IPS-NIHi11 (cell line): ENCODE measurements at regions not wholly inside any gene's neighbourhood (a gene's known extent, or its start where the extent isn't known, plus 50 kb on each side); places are given as distances from the start of the nearest gene placed in this dataset.

Experiments used
- DNase-seq: peaks from one replicate; pipeline ENCODE4 v3.0.0; 2012; ENCODE audit warnings: mixed read lengths, low spot score

- no peak for DNase-seq
These were observed 230.2 kb downstream of the IRX1 start for GRCh38 chr5:3825531-3826451.

GRCh38 chr5:3827624-3828023 is 232.0 kb downstream of the IRX1 start:
- DNase-seq = no peak

- DNase-seq = peak; percentile 27
These were observed 233.1 kb downstream of the IRX1 start for GRCh38 chr5:3828761-3829160.

- DNase-seq = no peak
These were observed 237.9 kb downstream of the IRX1 start for GRCh38 chr5:3833566-3833965.

GRCh38 chr5:3835811-3836210 is 240.2 kb downstream of the IRX1 start:
- DNase-seq = no peak

- DNase-seq = no peak
These were observed 240.9 kb downstream of the IRX1 start for GRCh38 chr5:3836528-3836927.

GRCh38 chr5:3837506-3837905 is 241.9 kb downstream of the IRX1 start:
- DNase-seq = no peak

GRCh38 chr5:3839151-3839550 is 243.5 kb downstream of the IRX1 start:
- DNase-seq = no peak

GRCh38 chr5:3842591-3842990 is 247.0 kb downstream of the IRX1 start:
- no peak for DNase-seq

- no peak for DNase-seq
These were observed 248.1 kb downstream of the IRX1 start for GRCh38 chr5:3843706-3844105.

GRCh38 chr5:3844266-3844665 is 248.6 kb downstream of the IRX1 start:
- no peak for DNase-seq

GRCh38 chr5:3845230-3845629 is 249.6 kb downstream of the IRX1 start:
- no peak for DNase-seq

- no peak for DNase-seq
These were observed 256.7 kb downstream of the IRX1 start for GRCh38 chr5:3852161-3852916.

- DNase-seq = no peak
These were observed 257.7 kb downstream of the IRX1 start for GRCh38 chr5:3853362-3853761.

- no peak for DNase-seq
These were observed 258.7 kb downstream of the IRX1 start for GRCh38 chr5:3854188-3854821.

- DNase-seq = no peak
These were observed 260.4 kb downstream of the IRX1 start for GRCh38 chr5:3856036-3856435.

GRCh38 chr5:3858524-3858923 is 262.9 kb downstream of the IRX1 start:
- no peak for DNase-seq

- DNase-seq = no peak
These were observed 267.3 kb downstream of the IRX1 start for GRCh38 chr5:3862906-3863305.

- no peak for DNase-seq
These were observed 279.5 kb downstream of the IRX1 start for GRCh38 chr5:3875144-3875543.

GRCh38 chr5:3878267-3878666 is 282.6 kb downstream of the IRX1 start:
- DNase-seq = no peak

- DNase-seq = no peak
These were observed 287.4 kb downstream of the IRX1 start for GRCh38 chr5:3883040-3883439.

- no peak for DNase-seq
These were observed 291.2 kb downstream of the IRX1 start for GRCh38 chr5:3886524-3887451.
